Stimulated activated naive B cell treated with anti-CD40 and anti-IgM and Interleukin-4, amounts not matched to agents 10 μg/mL and 1 μg/mL and 100 μg/mL, for 72 hours (primary cell): ENCODE measurements at regions not wholly inside any gene's neighbourhood (a gene's known extent, or its start where the extent isn't known, plus 50 kb on each side); places are given as distances from the start of the nearest gene placed in this dataset.

Experiments used
- ATAC-seq, 2 donors: fragments of 150-1000 bp; cut with Tn5 transposase; replicated peaks; 2 replicates each; pipeline ENCODE4 v1.10.0; 2021; ENCODE audit warnings: moderate library complexity in 1 of 2
- DNase-seq: peaks from one replicate; pipeline ENCODE4 v3.0.0; 2021
- H3K27ac Mint-ChIP-seq: one replicate; pipeline ENCODE4 v1.8.0; 2022; ENCODE audit warnings: mild to moderate bottlenecking, mixed read lengths
- H3K27me3 Mint-ChIP-seq, 2 donors: one replicate each; pipeline ENCODE4 v1.8.0; 2022; ENCODE audit warnings: mixed read lengths in 2 of 2
- H3K36me3 Mint-ChIP-seq, 2 donors: one replicate each; pipeline ENCODE4 v1.8.0; 2022; ENCODE audit warnings: mixed read lengths in 2 of 2, mild to moderate bottlenecking in 1 of 2
- H3K4me1 Mint-ChIP-seq, 2 donors: one replicate each; pipeline ENCODE4 v1.8.0; 2022; ENCODE audit warnings: mixed read lengths in 2 of 2, mild to moderate bottlenecking in 1 of 2
- H3K4me3 Mint-ChIP-seq, 2 donors: one replicate each; pipeline ENCODE4 v1.8.0; 2022; ENCODE audit warnings: mild to moderate bottlenecking in 2 of 2, mixed read lengths in 2 of 2, moderate library complexity in 1 of 2
- H3K9me3 Mint-ChIP-seq, 2 donors: one replicate each; pipeline ENCODE4 v1.8.0; 2022; ENCODE audit warnings: mixed read lengths in 2 of 2, mild to moderate bottlenecking in 1 of 2

GRCh38 chr10:130804778-130805634 is 506.5 kb downstream of the TCERG1L start:
- no peak overlapping the region for H3K4me3 Mint-ChIP-seq
- H3K27me3 Mint-ChIP-seq = no peaks in the 10 kb centered on the region
- DNase-seq (no peak), ATAC-seq (no peak)
- H3K9me3 Mint-ChIP-seq = peaks cover 0 to 1% of the 10 kb centered on the region in 2 donors
- no peaks in the 10 kb centered on the region for H3K36me3 Mint-ChIP-seq
- H3K4me1 Mint-ChIP-seq = no peaks in the 10 kb centered on the region
- H3K27ac Mint-ChIP-seq = no peak overlapping the region

GRCh38 chr10:130805635-130806030 is 505.9 kb downstream of the TCERG1L start:
- no peaks in the 10 kb centered on the region for H3K9me3 Mint-ChIP-seq
- ATAC-seq = no peak

GRCh38 chr10:130806426-130806825 is 505.1 kb downstream of the TCERG1L start:
- no peak overlapping the region for H3K4me3 Mint-ChIP-seq
- no peaks in the 10 kb centered on the region for H3K27me3 Mint-ChIP-seq
- no peaks in the 10 kb centered on the region for H3K9me3 Mint-ChIP-seq
- DNase-seq (no peak), ATAC-seq (no peak)
- H3K4me1 Mint-ChIP-seq = no peaks in the 10 kb centered on the region
- peaks cover 0 to 1% of the 10 kb centered on the region in 2 donors for H3K36me3 Mint-ChIP-seq
- H3K27ac Mint-ChIP-seq = no peak overlapping the region

More at GRCh38 chr10:130805635-130806030, 505.9 kb downstream of the TCERG1L start:
- no peaks in the 10 kb centered on the region for H3K4me1 Mint-ChIP-seq
- H3K4me3 Mint-ChIP-seq = no peak overlapping the region
- H3K27me3 Mint-ChIP-seq = no peaks in the 10 kb centered on the region
- DNase-seq = no peak
- no peaks in the 10 kb centered on the region for H3K36me3 Mint-ChIP-seq
- no peak overlapping the region for H3K27ac Mint-ChIP-seq

DNA sequence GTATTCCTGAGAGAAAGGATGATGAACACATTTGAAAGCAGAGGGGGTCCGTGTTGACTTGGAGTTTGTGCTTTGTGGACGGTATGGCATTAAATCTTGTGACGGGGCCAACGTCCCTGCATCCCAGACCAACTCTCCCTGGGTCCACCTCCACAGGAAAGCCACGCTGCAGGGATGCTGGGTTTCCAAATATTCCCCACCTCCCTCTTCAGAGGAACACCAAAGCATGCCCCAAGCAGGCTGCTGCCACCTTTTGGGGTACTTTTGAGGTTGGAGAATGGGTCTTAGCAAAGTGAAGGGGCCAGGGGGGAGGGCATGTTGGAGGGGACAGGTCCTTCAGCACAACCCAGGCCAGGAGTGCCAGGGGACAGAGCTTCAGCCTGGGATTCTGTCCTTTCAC is 504.4 kb downstream of the TCERG1L start:
- Mint-ChIP-seq H3K36me3 (peaks cover 0 to 1% of the 10 kb centered on the region in 2 donors), H3K4me3 (no peak overlapping the region), H3K27ac (no peak overlapping the region), H3K27me3 (no peaks in the 10 kb centered on the region), H3K4me1 (no peaks in the 10 kb centered on the region), H3K9me3 (no peaks in the 10 kb centered on the region)
- DNase-seq (no peak), ATAC-seq (no peak)

DNA sequence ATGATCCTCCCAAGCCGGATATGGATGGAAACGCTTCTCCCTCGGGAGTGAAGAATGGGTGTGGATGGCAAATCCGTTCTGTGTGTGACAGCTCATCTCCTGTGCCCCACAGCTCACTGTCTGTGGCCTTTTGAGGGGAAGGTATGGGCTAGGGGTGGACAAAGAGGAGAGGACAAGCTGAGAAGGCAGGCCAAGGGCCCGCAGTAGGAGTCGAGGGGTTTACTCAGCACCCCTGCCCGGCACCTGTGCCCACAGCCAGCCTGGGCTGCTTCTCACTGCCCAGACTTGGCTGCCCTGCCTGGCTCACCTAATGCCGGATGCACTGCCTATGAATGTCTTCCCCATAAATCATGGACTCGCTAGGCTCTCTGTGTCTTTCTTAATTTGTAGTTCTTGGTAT is 503.8 kb downstream of the TCERG1L start:
- H3K27ac Mint-ChIP-seq = no peak overlapping the region
- no peak overlapping the region for H3K4me3 Mint-ChIP-seq
- H3K36me3 Mint-ChIP-seq = peaks cover 0 to 1% of the 10 kb centered on the region in 2 donors
- ATAC-seq (no peak), DNase-seq (no peak)
- H3K27me3 Mint-ChIP-seq = no peaks in the 10 kb centered on the region
- H3K4me1 Mint-ChIP-seq = no peaks in the 10 kb centered on the region
- H3K9me3 Mint-ChIP-seq = no peaks in the 10 kb centered on the region

GRCh38 chr10:130808243-130808642 is 503.3 kb downstream of the TCERG1L start:
- no peaks in the 10 kb centered on the region for H3K27me3 Mint-ChIP-seq
- no peaks in the 10 kb centered on the region for H3K9me3 Mint-ChIP-seq
- H3K27ac Mint-ChIP-seq = no peak overlapping the region
- peaks cover 0 to 1% of the 10 kb centered on the region in 2 donors for H3K36me3 Mint-ChIP-seq
- H3K4me3 Mint-ChIP-seq = no peak overlapping the region
- no peak for ATAC-seq
- H3K4me1 Mint-ChIP-seq = no peaks in the 10 kb centered on the region
- no peak for DNase-seq

DNA sequence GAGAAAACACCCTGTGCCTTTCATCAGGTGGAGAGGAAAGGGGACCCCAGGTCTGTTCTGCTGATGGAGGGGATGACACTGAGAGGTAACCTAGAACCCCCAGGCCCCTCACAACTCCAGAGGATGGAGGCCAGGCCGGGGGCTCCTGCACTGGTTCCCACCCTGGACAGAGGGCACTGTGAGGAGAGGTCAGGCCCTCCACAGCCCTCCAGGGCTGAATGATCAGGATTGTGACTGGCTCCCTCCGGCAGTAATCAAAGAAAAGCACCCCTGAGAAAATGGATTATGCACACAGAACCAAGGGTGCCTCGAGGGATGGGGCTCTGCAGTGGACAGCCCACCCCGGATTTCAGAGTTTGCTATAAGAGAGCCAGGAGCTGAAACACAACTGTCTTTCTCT is 502.8 kb downstream of the TCERG1L start:
- Mint-ChIP-seq H3K4me3 (no peak overlapping the region), H3K27me3 (no peaks in the 10 kb centered on the region), H3K36me3 (peaks cover 0 to 1% of the 10 kb centered on the region in 2 donors), H3K27ac (no peak overlapping the region), H3K9me3 (no peaks in the 10 kb centered on the region), H3K4me1 (no peaks in the 10 kb centered on the region)
- ATAC-seq (no peak), DNase-seq (no peak)

DNA sequence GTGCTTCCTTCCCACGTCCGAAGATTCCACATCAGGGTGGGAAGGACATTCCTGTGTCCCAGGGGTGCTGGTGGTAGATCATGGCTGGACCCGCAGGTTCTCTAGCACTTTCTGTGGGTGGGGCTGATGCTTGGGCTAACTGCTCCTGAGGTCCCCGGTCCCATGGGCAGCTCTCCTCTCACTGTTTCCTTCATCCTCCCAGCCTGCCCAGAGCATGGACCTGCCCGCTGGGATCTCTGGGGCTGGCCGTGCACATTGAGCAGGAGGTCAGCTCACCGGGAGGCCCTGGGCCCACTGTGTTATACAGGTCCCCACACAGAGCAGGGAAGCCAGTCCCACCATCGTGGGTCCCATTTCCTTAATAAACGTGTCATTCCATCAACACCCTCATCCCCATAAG is 502.3 kb downstream of the TCERG1L start:
- Mint-ChIP-seq H3K4me1 (no peaks in the 10 kb centered on the region), H3K36me3 (peaks cover 0 to 1% of the 10 kb centered on the region in 2 donors), H3K27me3 (no peaks in the 10 kb centered on the region), H3K4me3 (no peak overlapping the region), H3K9me3 (no peaks in the 10 kb centered on the region), H3K27ac (no peak overlapping the region)
- DNase-seq (no peak), ATAC-seq (no peak)

DNA sequence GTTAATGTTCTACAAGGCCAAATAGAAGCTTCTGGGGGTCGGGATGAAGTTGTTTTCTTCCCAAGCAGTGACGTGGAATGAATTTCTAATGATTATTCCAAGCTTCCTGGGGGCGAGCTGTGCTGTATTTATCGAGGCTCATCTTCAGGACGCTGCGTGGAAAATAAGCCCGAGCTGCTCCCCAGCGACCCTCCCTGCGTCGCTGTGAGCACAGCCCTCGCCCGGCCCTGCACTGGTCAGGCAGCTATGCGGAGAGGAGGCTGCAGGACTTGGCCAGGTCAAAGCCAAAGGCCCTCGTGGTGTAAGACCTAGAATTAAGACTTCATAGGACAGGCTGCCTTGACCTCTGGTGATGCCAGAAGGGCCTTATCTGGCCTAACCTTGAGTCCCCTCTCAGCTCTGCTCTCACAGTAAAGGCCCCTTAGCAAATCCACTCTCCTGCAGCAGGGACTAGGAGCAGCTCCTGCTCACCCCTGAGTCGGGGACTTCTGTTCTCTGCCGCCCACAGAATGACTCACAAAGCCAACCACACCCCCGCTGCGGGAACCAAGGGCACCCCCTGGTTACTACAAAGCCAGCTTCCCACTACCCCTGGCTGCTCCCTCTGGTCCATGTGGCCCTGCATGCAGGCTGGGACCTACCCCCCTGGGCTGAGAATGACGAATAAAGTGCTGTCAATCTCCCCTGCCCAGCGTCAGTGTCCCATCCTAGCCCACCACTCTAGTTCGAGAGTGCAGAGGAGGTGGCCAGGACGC is 501.6 kb downstream of the TCERG1L start:
- ATAC-seq (no peak), DNase-seq (no peak)
- Mint-ChIP-seq H3K27me3 (no peaks in the 10 kb centered on the region), H3K4me1 (no peaks in the 10 kb centered on the region), H3K27ac (no peak overlapping the region), H3K9me3 (peaks cover 0 to 2% of the 10 kb centered on the region in 2 donors), H3K36me3 (peaks cover 0 to 1% of the 10 kb centered on the region in 2 donors), H3K4me3 (no peak overlapping the region)

- Mint-ChIP-seq H3K4me1 (no peaks in the 10 kb centered on the region), H3K27ac (no peak overlapping the region), H3K9me3 (peaks cover 0 to 2% of the 10 kb centered on the region in 2 donors), H3K36me3 (peaks cover 0 to 1% of the 10 kb centered on the region in 2 donors), H3K4me3 (no peak overlapping the region), H3K27me3 (no peaks in the 10 kb centered on the region)
- no peak for ATAC-seq
- no peak for DNase-seq
Observed at GRCh38 chr10:130810856-130811255, 500.7 kb downstream of the TCERG1L start.

GRCh38 chr10:130812381-130813148 is 499.0 kb downstream of the TCERG1L start:
- peaks cover 0 to 2% of the 10 kb centered on the region in 2 donors for H3K9me3 Mint-ChIP-seq
- DNase-seq (no peak), ATAC-seq (no peak)
- peaks cover 0 to 1% of the 10 kb centered on the region in 2 donors for H3K36me3 Mint-ChIP-seq
- H3K4me1 Mint-ChIP-seq = no peaks in the 10 kb centered on the region
- no peak overlapping the region for H3K4me3 Mint-ChIP-seq
- no peaks in the 10 kb centered on the region for H3K27me3 Mint-ChIP-seq
- no peak overlapping the region for H3K27ac Mint-ChIP-seq

- DNase-seq (no peak), ATAC-seq (no peak)
- H3K27ac Mint-ChIP-seq = no peak overlapping the region
- H3K27me3 Mint-ChIP-seq = no peaks in the 10 kb centered on the region
- peaks cover 0 to 1% of the 10 kb centered on the region in 2 donors for H3K36me3 Mint-ChIP-seq
- no peaks in the 10 kb centered on the region for H3K4me1 Mint-ChIP-seq
- H3K9me3 Mint-ChIP-seq = peaks cover 5 to 10% of the 10 kb centered on the region in 2 donors
- no peak overlapping the region for H3K4me3 Mint-ChIP-seq
Observed at GRCh38 chr10:130814610-130815009, 496.9 kb downstream of the TCERG1L start.

DNA sequence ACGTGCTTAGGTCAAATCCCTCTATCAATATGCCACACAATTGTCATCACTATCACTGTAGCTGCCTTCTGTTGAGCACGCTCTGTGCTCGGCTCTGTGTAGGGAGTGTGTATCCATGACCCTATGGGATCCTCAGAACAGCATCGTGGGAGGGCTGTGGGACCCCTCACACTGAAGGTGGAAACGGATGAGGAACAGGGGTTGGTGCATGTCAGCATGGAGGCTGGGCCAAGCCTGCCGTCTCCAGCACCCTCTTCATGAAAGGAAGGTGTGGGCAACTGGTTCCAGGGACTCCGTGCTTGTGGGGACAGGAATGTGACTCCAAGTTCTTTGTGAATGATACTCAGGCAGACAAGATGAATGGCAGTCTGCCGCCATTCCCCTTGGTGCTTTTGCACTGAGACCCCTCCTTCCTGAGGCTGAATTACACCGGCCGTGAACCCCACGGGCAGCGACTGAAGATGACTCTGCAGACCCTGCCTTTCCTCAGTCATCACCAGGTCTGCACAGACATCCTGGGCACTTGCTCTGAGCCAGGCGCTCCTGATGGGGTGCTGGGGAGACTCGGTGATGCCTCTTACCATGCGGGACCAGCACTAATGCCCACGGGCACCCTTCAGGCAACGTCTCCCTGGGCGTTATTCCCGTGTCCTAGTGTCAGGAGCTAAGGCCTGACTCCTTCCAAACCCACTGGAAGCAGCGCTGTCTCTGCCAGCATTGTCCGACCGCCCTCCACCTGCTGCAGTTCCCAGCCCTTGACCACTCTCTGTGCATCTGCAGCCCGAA is 495.2 kb downstream of the TCERG1L start:
- H3K9me3 Mint-ChIP-seq = peaks cover 5 to 10% of the 10 kb centered on the region in 2 donors
- no peaks in the 10 kb centered on the region for H3K27me3 Mint-ChIP-seq
- no peaks in the 10 kb centered on the region for H3K4me1 Mint-ChIP-seq
- H3K36me3 Mint-ChIP-seq = no peaks in the 10 kb centered on the region
- no peak overlapping the region for H3K27ac Mint-ChIP-seq
- DNase-seq = no peak
- no peak overlapping the region for H3K4me3 Mint-ChIP-seq
- ATAC-seq = no peak
